Hematopoietic multipotent progenitor cell treated with erythropoietin and hydrocortisone succinate and interleukin-3 and kit ligand, for 6 days (in vitro differentiated cells): ENCODE measurements at regions not wholly inside any gene's neighbourhood (a gene's known extent, or its start where the extent isn't known, plus 50 kb on each side); places are given as distances from the start of the nearest gene placed in this dataset.
A peak's percentile ranks its signal among the peaks of the same experiment; 100 is the strongest.

Experiments used
- DNase-seq: peaks from one replicate; pipeline ENCODE4 v3.0.0-alpha.2; 2015

DNA sequence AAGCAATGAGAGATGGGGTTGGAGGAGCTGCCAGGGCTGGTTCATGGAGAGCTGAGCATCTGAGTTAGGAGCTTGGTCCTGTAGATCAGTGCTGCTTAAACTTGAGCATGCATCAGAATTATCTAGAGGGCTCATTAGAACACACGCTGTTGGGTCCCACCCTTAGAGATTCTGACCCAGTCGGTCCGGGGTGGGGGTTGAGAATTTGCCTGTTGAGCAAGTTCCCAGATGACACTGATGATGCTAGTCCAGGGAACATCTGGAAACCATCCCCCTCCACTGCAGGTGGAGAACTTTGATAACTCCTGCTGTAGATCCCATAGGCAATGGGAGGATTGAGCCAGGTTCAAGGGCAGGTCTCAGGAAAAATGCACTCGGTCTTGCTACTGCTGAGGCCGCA is 158.0 kb upstream of the KLF4 start:
- DNase-seq = no peak

DNA sequence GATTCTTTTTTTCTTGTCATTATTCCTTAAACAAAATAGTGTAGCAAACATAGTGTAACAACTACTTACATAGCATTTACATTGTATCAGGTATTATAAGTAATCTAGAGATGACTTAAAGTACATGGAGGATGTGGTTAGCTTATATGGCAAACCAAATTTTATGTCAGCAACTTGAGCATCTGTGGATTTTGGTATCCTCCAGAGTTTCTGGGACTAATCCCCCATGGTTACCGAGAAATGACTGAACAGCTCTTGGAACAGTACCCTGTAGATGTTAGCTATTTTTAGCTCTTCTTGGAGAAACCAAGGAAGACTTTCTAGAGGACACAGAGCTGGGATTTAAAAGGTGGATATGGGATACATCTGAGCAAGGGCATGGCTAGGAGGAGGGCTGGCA is 157.6 kb upstream of the KLF4 start:
- no peak for DNase-seq

DNA sequence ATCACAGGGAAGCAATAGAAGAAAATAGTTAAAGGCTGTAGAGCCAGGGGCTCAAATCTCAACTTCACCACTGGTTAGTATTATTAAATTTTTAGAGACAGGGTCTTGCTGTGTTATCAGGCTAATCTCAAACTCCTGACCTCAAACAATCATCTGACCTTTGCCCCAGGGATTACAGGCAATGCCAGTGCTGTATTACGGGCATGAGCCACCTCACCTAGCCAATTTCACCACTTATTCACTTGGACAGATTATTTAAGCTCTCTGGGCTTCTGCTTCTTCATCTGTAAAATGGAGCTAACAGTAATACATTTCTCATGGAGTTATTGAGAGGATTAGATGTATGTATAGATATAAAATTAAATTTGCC is 155.9 kb upstream of the KLF4 start:
- no peak for DNase-seq

DNA sequence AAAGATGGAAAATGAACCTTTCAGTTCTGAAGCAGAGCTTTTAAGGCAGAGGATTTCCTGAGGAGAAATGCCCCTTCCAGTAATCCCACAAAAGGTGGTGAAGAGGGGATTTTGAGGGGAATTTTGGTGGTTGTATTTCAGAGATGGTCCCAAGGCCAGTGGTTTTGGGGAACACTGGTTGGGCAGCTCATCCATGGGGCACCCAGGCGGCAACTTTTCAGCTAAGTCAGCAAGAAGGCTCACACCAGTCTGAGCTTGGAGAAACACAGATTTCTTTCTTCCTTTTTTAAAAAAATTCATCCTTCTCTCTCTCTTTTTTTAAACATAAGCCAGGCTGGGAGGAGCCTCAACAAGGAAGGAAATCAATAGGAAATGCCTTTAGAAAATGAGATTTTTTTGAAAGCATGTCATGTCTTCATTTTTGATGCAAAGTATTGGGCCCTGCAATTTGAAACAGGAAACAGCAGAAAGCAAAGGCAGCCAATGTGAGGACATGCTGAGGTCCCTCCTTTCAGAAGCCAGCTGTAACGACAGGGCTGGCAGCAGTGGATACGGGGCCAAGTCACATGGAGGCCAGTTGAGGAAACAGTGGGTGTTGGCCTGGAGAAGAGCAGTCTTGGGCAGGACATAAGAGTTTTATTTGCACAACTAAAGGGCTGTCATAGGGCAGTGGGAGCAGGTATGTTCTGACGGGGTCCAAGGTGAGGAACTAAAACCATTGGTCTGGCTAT is 155.3 kb upstream of the KLF4 start:
- DNase-seq = no peak

DNA sequence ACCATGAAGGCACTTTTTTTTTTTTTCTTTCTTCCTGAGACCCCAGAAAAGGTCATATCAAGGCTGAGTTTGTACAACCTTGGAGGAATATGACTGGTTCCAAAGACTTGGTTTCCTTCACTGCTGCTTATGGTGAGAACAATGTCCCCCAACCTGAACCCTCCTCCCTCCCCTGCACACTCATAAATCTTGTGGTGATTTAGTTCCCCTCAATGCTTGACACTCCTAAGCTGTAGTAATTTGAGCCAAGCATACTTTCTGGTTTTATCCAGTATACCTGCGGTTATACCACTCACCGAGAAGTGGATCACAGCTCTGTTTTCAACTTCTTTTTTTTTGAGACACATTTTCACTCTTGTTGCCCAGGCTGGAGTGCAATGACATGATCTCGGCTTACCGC is 149.9 kb upstream of the KLF4 start:
- DNase-seq = no peak

DNA sequence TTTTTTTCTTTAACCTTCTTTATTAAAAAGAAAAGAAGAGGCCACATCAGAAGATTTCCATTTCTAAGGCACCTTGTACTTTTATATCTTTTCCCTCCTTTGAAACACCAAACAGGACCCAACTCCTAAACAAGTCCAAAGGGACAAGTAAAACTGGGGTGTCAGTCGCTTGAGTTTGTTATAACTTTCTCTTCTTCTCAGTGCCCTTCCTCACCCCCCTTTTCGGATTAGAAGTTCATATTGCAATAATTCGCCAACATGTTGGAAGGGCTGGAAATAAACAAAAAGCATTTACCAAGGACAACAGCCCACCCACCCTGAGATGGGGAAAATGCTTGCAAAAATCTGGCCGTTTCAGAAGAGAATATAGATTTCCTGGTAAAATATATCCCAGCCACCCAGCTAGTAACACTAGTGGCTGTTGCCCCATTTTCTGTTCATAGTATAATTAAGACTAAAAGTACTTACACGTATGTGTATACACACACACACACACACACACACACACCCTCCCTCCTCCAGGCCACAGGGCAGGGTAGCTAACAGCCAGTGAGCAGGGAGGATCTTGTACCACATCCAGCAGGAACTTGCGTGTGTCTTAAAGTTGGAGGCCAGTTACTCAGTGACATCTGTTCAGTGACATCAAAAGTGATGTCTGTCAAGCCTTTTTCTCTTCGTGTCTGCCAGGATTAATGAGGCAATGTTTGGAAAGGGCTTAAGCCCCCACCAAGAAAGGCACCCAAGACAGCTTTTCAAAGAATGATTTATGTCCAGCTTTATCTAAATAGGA is 149.1 kb upstream of the KLF4 start:
- DNase-seq = peak; percentile 20

DNA sequence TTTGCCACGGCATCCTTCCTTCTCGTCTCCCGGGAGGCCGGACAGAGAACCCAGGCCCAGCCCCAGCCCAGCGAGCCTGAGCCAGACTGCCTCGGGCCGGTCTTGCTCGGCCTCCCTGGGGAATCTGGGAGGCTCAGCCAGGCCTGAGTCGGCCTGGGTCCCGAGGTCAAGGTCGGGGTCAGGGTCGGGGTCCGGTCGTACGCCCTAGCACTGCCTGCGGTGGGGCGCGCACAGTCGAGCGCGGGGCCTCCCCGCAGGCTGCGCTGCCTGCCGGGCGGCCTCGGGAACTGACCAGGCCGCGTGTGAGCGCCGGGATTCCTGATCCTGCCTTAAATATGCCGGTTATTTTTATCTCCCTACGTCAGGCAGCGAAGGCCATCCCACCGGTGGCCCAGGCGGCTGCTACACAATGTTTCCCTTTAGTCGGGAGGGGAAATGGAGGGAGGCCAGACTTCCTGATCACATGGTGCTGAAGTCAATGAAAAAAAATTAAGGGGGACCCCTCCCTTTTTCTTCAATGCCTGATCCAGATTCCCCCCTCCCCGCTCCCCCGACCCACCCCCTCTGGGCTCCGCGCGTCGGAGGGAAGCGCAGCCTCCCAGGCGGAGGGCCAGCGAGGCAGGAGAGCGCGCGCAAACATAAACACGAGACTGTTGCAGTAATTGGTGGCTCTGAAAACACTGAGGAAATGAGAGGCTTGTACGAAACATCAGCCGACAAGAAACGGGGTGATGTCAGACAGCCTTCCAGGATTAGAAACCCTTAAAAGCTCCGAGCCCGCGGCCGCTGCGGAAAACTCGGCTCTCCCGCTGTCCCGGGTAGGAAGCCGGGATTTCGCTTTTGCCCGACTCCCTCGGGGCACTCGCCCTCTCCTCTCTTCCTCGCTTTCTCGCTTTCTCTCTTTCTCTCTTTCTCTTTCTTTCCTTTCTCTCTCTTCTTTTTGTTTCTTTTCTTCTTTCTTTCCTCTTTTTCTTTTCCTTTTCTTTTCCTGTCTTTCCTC is 148.2 kb upstream of the KLF4 start:
- DNase-seq = peak; percentile 47

DNA sequence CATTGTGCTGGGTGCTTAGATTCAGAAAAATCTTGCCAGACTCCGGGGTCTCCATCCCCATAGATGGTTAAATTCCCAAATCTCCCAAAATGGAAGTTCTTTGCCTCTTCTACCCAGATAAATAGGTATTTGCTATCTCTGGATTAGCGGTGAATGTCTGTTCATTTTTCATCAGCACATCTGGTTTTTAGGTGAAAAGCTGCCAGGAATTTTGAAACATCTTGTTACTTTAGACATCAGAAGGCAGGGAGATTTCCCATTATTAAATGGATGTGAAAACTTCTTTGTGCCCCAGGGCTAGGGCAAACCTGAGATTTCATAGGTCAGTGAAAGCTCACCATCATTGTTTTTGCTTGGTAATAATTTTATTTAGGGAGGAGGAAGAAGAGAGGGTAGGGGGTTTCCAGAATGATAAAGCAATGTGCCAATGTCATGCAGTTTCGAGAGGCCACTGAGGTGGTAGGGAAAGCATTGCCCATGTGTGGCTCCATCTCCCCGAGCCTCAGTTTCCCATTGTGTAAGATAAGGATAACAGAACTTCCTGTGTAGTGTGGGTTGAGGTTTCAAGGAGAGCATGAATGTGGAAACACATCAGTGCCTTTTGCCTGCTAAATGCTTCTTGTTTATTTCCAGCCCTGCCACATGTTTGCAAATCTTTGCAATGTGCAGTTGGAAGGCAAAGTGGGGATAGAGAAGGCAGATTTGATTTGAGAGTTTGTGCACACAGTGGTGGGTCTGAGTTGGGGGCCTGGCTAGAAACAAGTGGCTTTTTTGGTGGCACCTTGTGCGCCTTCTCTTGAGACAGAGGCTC is 147.2 kb upstream of the KLF4 start:
- peak; percentile 20 for DNase-seq

DNA sequence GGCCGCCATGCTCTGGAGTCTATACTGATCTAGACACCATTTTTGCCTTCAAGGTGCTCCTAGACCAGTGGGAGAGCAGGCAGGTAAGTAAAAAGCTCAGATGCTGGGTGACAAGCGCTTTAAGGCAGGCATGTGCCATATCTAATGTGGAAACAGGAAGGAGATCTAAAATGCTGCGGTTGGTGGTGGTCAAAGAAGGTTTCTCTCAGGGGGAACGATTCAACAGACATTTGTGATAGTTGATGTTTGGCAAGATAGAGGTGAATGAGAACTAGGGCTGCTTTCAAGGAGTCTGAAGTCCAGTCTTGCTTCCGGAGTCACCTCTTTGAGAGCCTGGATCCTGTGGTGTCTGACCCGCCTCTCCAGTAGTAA is 146.2 kb upstream of the KLF4 start:
- DNase-seq = peak; percentile 70

DNA sequence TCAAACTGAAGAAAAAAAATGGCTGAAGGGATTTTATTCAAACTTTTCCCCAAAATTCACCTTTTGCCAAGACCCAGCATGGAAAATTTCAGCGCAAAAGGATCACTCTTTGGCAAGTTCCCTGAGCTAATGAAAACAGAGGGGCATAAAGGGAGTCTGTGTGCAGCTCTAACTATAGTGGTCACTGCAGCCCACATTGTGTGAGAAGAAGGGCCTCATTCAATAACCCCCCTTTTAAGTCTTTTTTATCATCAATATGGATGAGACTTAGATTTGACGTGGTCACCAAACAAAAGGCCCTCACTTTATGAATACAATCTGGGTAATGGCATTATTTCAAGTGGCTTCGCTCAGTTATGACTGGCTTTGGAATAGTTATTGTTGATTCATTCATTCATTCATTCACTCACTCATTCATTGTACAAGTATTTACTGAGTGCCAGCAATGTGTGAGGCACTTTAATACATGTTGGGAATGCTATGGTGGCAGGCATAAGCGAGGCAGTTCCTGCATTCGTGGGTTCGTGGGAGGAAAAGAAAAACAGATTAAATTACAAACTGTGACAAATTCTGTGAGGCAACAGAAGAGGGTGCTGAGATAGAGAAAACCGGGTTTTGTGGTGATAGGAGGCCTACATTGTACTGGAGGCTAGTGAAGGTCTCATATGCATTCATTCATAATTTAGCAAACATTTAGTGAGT is 145.7 kb upstream of the KLF4 start:
- peak; percentile 44 for DNase-seq

DNA sequence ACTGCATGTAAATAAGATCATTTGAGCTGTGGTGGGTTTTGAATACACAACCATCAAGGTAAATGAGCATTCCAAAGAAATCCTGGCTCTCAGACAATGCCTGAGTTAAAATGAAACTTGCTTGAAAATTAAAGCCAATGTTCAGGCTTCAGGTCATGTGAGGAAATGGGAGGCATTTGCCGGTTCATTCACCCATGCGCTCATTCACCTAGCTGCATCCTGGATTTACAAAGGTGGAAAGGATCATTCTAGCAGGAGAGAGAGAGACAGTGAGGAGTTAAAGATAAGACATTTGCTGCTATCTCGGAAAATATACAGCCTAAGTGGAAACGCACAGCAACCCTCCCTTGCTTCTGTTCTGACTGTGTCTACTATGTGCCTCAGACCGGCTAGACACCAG is 143.8 kb upstream of the KLF4 start:
- DNase-seq = no peak

DNA sequence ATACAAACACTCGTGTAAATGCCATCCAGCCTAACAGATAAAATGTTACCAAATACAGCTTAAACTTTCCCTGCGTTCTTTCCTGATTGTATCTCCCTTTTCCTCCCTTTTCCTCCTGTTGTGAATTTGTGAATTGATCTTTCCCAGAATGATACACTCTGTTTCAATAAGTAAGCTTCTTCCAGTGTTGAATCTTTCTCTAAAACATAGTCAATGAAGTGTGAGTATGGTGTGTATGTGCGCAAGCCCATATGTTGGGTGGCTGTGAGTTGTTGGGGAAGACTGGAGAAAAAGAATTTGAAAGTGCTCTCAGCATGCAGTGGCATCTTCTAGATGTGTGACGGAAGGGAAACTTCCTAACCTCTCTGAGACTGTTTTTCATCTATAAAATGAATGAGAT is 143.1 kb upstream of the KLF4 start:
- DNase-seq = no peak

DNA sequence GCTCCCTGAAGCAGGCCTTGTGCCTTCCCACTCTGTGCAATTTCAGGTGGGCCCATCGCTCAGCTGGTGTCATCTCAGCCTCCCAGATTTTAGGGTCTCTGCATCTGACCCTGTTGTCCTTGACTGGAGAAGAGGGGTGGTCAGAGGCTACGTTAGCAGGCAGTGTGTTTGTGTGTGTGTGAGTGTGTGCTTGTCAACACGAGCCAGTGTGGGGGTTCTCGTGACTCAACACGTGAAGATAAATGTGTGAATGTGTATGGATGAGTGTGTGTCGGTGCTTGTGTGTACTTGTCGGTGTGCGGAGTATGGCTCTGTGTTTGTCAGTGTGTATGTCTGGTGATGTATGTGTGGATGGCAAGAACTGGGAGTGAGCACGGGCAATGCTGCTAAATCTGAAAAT is 142.6 kb upstream of the KLF4 start:
- no peak for DNase-seq

DNA sequence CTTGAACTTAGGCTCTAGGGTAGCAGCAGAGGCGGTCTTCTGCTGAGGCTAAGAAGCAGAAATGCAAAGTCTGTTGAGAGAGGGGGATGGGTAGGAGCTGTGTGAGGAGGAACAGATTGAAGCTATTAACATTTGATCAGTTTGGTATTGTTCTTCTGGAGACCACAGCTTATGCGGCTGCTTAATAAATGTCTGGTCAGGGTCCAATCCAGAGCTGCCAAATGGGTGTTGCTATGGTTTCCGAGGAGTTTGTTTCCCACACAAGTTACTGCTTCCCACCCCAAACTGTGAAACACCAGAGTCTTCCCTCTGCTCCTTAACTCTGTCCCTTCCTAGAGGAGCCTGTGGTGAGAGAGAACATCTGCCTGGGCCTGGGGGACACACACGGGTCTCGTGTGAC is 142.2 kb upstream of the KLF4 start:
- DNase-seq = no peak

DNA sequence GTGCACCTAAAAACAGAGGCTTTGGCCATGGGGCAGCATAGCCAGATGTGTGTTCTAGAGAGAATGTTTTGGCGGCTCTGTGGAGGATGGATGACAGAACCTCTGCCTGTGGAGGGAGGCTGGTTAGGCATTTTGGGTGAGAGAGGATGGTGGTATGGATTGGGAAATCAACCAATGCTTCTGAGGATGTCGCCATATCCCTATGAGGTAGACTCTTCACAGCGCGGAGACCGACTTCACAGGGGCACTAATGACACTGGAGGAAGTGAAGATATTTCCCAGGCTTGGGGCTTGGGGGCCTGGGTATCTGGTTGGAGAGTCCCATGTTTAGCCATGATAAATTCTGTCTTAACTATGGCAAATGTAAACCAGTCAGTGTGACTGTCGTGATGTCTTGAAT is 140.6 kb upstream of the KLF4 start:
- DNase-seq = peak; percentile 19

DNA sequence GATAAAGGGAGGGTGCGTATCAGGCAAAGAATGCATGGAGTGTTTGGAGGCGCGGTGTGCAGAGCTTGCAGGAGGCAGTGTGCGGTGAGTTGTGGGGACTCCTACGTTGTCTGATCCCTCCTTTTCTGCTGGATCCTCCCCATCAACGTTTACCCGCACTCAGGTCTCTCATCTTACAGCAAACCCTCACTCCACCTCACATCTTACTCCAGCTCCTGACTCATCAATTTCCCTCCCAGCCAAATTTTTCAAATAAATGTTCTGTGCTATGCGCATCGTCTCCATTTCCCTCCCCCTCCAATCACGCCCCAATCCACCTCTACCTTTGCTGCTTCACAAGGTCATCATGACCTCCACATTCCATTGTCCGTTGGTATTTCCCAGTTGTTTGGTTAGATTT is 138.9 kb upstream of the KLF4 start:
- DNase-seq = no peak

DNA sequence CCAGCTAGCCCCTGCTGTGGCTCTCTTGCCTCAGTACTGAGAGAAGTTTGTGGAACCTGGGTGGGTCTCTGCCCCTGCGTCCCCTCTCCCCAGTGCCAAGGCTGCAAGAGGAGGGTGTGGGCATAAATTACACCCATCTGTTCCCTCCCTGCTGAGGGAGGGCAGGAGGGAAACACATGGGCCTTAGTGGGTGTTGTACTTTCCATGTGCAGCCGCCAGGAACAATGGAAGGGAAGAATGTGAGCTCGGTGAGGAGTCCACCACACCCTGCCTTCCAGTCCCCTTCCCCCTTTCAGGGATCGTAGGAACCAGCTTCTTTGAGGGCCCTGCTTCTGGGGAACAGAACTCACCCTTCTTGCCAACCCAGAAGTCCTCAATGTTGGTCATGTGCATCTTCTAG is 138.2 kb upstream of the KLF4 start:
- DNase-seq = no peak

DNA sequence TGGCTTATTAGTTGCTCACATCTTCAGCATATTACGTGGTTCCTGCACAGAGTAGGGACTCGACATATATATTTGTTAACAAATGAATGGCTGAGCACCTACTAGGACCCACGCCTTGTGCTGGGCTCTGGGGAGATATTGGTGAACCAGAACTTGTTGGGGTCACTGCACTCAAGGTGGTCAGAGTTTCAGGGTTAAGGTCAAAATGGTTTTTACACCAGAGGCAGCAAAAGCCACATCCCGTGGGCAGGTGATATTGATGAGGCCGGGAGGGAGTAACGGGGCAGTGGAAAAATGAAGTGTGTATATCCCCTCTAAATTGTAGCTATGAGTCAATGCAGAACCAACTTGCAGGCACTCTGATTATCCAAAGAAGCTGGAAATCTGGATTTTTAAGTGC is 136.5 kb upstream of the KLF4 start:
- no peak for DNase-seq

DNA sequence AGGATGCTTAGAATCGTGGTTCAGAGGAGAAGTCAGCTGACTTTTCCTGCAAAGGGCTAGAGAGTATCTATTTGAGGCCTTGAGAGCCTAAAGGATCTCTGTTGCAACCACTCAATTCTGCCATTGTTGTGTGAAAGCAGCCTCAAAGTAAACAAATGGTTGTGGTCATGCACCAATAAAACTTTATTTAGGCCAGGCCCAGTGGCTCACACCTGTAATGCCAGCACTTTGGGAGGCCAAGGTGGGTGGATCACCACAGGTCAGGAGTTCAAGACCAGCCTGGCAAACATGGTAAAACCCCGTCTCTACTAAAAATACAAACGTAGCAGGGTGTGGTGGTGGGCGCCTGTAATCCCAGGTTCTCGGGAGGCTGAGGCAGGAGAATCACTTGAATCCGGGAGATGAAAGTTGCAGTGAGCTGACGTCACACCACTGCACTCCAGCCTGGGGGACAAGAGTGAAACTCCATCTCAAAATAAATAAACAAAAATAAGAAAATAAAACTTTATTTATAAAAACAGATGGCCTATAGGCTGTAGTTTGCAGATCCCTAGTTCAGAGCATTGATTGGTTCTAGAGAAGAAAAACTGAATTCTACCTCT is 135.9 kb upstream of the KLF4 start:
- no peak for DNase-seq

DNA sequence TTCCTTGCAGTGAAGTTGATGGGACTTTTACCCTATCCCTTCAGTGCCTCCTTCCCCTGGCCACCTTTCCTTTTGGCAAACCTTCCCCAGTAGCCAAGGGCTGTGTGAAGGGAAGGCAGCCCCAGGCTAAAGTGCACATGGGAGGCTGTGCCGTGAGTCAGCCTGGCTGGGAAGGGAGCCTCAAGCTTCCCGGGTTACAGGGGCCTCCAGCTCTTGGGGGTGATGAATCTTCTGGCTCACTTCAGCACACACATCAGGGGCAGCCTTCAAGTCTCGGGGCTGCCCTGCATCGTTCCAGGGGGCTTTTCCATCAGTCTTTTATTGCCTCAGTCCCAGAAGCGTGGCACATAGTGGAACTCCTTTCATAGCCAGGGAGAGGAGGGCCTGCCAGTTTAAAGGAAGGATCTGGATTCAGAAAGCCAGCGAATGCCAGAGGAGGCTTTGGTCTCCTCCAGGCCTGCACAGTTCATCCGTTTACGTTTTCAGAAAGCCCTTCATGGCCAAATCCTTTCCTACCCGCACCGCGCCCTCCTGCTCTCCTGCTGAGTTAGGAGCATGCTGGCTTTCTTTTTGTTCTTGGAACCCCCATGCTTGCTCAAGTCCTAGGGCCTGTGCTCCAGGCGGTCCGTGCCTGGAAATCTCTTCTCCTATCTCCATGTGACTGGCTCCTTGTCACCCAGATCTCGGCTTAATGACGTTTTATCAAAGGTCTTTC is 134.8 kb upstream of the KLF4 start:
- DNase-seq = no peak

DNA sequence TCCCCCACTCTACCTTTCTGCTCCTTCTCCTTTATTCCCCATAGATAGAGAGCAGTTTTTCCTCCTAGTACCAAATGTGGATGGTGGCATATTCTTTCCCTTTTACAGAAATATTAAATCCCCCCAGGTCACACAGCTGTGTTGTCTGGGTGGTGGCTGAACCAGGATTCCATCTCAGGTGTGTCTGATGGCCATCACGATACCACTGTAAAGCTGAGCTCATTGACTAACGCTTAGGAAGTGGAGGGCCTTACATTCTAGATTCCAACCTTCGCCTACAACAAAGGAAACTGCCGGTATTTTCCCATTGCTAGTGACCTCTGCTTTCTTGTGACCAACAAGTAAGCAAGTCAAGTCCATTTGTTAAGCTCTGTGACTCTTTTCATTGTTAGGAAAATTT is 131.9 kb upstream of the KLF4 start:
- DNase-seq = no peak
